GM21723 (cell line): ENCODE measurements at regions not wholly inside any gene's neighbourhood (a gene's known extent, or its start where the extent isn't known, plus 50 kb on each side); places are given as distances from the start of the nearest gene placed in this dataset.
"Not testable (repeated sequence)": the region's sequence is repeated elsewhere in the genome, so short reads cannot be mapped to it uniquely, and the experiment has no call there.

Source experiments
- ATAC-seq: cut with Tn5 transposase; IDR thresholded peaks from one replicate; pipeline ENCODE4 v1.9.1; 2021; ENCODE audit warnings: mild to moderate bottlenecking, moderate library complexity; ENCODE audit not compliant: unreplicated experiment

DNA sequence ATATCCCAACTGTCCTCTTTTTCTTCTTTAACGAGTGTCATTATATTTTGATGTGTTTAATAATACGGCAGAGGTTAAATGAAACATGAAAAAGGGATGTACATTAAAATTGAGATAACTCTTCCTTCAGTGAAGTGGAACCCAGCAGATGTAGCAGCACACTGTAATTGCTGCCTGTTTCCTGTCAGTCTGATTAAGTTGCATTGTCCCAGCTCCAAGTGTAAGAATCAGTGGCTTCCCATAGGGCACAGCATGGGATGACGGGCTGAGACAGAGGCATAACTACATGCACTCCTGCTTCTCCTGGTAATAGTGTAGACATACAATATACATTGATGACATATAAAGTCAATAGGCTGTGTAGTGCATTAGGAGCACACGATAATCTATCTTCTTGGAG lies 175.8 kb upstream of the TCF4 start:
- ATAC-seq, result no peak

DNA sequence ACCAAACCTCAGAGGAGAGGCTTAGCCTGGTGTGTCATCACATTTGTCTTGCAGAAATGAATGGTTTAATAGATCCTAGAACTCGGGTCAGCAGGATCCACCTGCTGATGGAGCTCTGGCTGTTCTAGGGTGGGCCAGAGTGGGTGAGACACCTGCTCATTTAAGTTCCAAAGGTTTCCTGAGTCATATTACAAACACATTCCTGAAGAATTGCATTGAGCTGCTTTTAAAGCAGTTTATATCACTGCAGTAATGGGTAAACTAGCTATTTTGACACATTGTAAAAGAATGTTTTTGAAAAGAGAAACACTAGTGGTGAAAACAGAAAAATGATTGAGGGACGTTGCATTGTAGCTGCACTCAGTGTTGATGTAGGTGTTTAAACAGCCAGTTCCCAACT lies 175.3 kb upstream of the TCF4 start:
- no peak for ATAC-seq

DNA sequence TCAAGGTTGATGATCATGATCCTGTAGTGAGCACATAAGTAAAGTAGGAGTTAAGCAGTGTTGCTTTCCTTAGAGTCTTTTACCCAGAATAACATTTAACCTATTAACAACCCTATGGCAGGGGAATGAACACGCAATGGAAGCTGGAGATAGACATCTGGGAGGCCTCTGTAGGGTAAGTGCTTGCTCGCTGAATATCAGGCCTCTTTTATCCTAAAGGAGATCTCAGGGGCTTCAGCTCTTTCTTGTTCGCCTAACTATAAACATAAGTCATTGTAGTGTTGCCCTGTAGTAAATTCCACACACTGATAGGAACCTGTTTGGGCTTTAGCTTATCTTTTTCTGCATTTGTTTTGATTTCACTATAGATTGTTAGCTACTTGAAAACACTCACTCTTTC lies 174.4 kb upstream of the TCF4 start:
- no peak for ATAC-seq

DNA sequence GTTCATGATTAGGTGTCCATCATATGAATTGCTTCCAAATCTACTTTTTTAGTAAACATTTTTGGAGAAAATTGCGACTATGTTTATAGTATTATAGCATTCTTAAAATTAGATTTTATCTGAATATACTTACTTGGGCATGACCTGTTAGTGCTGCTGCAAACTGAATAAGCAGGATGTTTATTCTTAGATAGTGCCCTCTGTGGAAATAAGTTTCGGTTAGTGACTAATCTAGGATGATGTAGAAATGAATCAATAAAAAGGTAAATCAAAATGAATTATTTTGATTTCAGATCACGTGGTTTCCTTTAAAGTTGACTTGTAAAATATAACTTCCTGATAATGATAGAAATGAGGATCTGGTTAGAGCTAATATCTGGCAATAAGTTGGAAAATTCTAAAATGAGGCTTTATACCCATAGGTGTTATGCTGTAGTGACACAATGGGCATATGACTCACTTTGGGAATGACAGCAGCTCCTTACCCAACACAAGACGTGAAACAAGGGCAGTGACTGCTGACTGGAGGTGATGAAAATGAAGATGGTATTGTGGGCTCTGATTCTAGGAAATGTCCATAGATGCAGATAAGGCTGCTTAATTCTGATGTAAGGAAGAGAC lies 165.8 kb upstream of the TCF4 start:
- no peak for ATAC-seq

DNA sequence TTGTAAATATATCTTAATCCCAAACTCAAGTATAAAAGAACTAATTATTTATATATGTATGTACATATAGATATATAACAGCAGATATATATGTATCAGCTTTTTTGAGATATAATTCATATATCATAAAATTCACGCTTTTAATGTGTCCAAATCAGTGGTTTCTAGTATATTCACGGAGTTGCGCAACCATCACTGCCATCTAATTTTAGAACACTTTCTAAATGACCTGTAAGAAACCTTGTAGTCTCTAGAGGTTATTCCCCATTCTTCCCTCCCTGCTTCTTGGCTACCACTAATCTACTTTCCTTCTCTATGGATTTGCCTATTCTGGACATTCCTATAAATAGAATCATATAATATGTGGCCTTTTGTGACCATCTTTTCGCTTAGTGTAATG lies 163.5 kb upstream of the TCF4 start:
- ATAC-seq, result no peak

DNA sequence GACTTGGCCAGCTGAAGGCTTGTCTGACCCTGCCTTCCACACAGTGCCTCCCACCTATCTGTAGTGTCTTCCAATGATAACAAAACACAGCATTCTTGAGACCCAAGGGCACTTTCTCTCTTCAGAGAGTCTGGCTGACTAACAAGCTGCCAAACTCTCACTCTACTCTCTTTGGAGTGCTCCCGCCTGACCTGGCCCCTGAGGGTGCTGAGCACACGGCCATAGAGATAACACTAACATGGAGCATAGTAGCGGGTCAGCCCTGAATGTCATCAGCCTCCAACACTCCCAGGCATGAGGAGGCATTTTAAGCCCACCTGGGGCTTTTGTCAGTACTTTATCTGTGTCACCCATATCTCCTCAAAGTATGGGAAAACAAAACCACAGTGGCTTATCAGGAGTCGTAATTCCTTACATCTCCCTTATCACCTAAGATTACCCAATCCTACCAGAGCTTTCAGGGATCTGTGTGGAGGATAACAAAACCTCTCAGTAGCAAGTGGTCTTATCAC lies 160.3 kb upstream of the TCF4 start:
- no peak for ATAC-seq

DNA sequence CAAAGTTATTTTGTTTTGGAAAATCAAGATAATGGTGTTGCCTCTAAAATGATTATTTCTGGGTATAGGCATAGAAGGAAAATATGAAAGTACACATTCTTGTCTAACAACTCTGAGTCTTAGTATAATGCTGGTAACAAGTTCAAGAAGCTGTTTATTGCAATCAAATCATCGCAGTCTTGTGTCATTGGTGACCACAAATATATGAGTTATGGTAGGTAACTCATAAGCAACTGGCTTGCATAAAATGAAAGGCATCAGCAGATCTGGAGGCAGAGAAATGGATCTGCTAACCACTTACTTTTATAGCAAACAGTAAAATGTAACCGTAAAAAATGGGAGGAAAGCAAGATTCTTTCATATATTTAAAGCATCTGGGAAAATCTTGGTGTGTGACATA lies 156.2 kb upstream of the TCF4 start:
- ATAC-seq, result no peak

DNA sequence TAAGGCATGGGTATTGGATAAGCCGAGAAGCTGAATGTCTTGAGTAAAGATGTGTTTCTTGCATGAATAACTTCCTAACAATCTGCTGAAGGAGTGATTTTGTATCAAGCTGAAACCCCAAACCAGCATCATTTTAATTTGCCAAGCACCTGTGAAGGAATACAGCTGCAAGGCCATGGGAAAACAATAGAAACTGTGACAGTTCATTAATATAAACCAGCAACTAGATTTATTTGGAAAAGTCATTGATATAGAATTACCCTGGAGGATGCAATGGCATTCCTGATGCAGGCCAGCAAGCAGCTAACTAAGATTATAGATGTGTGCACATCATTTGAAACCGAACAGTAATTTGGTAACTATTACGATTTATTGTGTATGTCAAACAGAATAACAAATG lies 155.7 kb upstream of the TCF4 start:
- no peak for ATAC-seq

DNA sequence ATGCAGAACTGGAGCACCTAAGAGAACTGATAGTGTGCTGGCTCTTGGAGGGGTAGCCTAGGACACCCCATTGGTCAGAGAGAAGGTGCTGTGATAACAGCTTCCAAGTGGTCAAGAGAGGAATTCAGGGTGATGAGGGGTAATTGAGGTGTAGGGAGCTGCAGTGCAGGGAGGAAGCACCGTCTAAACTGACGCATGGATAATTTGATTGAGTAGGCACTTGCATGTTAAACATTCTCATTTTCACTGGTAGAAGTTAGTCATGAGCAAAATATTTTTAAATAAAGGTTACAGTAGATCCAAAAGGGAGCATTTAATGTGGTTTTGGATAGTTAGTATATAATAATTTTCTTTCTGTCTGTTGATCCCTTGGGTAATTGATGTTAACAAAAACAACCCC lies 155.1 kb upstream of the TCF4 start:
- no peak for ATAC-seq

DNA sequence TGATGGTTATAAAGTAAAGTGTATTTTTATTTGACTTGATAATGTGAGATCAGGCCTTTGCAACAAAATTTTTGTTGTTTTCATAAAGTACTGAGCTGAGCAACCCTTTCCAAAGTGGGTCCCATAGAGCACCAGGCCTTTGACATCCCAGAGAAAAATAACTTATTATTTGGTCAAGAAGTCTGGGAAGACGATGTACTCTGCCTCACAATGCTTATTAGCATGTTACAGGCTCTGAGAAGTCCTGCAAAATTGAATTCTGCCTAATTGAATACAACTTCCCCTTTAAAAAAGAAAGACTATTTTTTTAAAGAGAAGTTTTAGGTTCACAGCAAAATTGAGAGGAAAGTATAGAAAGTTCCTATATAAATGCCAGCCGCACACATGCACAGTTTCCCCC lies 151.5 kb upstream of the TCF4 start:
- ATAC-seq, result no peak

DNA sequence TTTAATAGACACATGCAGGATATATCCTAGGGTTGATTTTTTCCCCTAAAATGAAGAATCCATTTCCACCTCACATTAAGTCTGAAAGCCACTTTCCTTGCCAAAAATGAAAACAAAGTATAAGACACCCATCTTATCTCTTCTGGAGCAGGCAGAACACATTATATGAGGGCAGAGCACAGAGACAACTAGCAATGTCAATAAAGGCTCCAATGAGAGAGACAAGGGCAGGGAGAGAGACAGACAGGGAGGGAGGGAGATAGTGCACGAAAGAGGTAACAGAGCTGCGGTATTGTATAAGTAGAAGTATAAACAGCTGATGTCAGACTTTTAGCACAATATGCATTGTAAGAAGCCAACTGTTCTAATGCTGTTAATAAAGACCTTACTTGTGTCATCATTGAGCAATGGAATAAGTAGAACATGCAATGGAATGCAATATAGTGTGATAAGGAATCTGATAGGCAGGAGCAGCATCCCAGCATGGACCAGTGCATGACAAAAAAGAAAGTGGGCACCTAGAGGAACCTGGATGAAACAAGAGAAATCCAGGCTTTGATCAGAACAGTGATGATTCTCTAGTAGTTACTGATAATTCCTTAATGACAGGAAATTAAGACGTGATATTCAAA lies 150.6 kb upstream of the TCF4 start:
- no peak for ATAC-seq

DNA sequence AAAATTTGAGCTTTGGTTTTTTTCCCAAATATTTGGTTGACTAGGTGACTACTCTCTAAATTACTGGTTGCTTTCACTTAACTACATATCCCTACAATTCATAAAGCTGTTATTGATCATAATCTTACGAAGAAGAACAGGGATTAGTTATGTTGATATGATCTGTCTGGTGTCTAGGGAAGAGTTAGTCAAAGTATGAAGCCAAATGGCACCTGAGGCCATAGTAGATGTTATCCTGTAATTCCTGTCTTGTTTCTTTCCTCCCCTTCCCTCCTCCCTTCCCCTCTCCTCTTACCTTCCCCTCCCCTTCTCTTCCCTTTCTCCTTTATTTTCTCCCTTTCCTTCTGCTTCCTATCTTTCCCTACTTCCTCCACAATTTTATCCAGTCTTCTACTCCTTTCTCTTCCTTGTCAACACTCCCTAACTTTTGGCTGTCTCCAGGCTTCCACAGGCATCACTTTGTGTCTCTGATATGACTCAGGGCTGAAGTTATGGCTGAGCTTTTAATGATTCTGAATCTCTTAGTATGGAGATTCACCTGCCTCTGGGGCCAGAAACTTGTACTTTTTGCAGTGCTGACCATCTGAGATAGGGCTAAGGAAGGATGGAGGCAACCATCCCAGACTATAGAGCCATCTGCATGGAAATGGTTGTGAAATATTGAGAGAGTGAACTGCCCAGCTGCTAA lies 149.9 kb upstream of the TCF4 start:
- no peak for ATAC-seq

DNA sequence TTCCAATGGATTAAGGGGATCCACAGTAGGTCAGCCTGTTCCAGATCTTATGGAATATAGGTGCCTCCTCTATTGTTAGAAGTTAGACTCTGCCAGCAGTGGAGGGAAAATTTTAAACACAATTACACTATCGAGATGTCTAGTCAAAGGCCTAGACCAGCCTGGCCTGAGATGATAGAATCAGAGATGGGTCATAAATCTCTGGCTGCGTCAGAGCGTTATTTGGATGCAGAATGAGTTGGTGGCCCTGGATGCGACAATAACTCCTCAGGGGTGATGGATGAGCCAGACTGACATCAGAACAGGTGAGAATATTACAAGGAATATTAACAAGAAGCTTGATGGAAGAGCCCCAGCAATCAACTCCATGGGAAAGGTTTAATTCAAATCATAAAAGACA lies 149.3 kb upstream of the TCF4 start:
- no peak for ATAC-seq

DNA sequence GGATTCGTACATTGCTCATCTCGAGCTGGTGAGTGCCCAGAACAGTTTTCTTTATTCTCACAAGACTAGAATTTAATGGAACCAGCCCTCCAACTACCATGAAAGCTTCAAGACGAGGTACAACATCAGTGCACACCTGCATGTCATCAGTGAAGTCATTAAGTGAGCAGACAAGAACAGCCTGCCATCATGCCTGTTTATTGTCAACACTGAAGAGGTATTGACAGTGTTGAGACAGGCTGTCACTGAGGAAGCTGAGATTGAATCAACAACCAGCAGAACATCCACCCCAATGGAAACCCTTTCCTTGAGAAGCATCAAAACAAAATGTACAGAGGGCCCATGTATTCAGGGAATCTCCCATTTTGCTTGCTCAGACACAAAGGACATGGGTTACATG lies 148.0 kb upstream of the TCF4 start:
- no peak for ATAC-seq

DNA sequence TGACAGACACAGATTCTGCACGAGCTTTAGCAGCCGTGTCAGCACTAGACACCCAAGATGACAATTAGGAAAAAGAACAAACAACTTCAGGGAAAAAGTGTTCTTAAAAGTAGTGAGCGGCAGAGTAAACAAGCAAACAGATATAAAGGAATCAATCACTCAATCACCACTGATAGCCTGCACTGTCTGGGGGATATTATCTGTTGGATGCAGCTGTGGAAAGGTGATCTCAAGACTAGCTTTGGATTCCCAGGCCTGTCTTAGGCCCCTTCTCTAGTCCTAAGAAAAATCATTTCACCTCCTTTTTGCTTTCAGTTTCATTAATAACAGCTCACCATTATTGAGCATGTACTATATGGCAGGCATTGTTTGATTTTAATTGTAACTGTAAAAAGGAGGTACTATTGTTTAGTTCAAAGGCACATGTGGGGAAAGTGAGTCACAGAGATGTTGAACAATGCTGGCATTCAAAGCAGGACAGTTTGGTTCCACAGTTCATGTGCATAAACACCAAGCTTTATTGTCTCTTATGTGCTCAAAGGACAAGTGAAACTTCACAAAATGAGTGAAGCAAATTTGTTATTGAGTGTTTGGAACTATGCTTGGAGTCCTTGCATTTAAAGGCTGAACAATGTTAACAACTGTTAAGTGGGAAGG lies 147.3 kb upstream of the TCF4 start:
- ATAC-seq, result no peak

DNA sequence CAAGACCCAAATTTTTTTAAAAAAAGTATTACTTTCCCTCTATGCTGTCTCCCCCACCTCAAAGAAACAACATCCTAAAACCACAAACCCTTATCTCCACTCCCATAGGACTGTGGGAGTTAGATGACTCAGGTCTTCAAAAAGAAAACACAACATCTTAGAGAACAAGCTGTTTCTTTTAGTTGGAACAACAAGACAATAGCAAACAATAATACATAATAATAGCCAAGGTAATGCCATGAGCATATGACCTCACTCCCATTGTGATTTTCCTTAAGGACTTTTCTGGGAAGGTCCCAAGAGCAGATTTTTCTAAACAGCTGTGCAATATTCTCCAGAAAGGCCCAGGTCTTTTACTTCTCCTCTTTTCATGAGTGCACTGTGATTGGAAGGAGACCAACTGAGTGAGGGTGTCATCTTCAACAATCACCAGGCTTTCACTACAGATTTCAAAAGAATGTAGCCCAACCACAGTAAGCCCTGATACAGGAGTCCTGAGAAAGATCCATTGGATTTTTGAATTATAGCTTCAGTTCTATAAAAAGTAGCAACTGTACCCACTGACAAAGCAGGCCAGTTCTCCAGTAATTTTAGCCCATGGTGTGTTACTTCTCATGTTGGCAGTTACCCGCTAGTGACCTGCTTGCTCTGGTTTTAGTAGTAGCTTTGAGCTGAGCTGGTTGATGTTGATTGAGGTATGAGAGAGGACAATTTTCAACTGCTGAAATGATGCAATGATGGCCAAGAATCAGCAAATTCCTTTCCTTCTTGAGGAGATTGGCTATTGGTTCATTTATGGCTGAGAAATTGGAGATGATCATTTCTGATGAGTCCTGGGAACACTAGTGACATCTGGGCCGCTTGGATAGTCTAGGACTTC lies 144.5 kb upstream of the TCF4 start:
- no peak for ATAC-seq

DNA sequence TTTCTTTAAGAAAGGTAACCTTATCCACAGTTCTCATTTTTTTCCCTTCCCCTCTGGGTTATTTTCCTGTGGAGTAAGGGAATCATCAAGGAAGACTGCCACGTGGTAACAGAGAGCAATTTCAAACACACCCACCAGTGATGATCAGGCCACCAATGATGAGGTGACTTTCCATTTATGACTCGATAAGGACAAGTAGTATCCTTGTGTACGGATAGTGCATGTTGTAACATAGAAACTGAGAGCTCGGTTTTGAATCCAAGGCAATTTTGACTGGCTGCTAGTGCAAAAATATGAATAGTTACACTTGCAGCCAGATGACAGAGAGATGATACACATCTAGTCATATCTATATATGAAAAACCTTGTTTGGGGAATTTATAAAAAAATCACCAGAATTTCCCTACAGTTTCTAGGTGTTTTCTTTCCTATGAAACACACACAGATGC lies 143.6 kb upstream of the TCF4 start:
- no peak for ATAC-seq

DNA sequence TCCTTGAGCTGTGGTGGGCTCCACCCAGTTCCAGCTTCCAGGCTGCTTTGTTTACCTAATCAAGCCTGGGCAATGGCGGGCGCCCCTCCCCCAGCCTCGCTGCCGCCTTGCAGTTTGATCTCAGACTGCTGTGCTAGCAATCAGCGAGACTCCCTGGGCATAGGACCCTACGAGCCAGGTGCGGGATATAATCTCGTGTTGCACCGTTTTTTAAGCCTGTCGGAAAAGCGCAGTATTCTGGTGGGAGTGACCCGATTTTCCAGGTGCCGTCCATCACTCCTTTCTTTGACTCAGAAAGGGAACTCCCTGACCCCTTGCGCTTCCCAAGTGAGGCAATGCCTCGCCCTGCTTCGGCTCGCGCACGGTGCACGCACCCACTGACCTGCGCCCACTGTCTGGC lies 133.0 kb upstream of the TCF4 start:
- ATAC-seq, result not testable (repeated sequence)

DNA sequence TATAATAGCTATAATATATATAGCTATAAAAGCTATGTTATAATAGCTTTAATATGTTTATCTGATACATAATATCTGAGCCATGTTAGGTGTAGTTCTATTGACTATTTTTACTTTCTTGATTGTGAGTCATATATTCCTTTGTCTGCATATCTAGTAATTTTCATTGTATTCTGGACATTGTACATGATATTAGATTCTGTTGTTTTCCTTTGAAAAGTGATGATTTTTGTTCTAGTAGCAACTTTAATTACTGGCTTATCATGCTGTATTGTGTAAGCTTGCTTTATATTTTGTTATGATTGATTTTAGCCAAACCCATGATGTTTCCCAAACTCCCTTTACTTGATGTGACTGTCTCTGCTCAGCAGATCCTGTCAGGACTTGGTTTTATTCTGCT lies 125.7 kb upstream of the TCF4 start:
- no peak for ATAC-seq

DNA sequence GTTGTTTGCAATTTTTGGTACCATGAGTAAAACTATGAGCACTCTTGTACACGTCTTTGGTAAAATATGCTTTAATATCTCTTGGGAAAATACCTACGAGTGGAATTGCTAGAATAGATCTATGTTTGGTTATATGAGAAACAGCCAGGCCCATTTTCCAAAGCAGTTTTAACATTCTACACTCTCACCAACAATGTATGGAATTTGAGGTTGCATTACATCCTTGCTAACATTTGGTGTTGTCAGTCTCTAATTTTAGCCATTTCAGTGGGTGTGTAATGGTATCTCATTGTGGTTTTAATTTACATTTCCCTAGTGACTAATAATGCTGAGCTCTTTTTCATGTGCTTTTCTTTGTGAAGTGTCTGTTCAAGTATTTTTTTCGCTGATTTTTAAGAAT lies 118.9 kb upstream of the TCF4 start:
- no peak for ATAC-seq

DNA sequence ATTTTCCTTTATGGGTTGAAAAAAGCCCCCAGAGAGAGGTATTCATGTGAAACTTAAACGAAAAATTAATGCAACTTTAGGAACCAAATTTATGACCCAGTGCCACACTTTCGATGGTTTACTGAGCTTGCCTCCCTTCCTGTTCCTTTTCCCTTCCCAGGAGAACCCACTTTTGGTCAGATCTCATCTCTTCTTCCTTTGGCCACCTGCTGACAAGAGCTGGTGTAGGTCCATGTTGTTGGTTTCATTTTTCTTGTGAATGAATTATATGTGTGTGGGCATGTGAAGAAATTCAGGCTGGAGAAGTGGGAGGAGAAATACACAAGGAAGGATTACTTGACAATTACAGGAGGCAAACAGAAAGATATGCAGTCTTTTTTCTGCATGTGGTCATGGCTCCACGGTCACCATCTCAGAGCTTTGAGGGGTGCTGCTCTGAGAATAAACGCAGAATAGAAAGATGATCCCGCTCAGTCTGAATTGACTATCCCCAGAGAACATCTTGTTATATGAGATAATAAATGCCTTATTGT lies 111.3 kb upstream of the TCF4 start:
- ATAC-seq, result no peak
